Sigmoid colon (tissue), 3 donors: ENCODE measurements at regions not wholly inside any gene's neighbourhood (a gene's known extent, or its start where the extent isn't known, plus 50 kb on each side); places are given as distances from the start of the nearest gene placed in this dataset.

Source experiments
- POLR2A ChIP-seq, 2 donors: fragments of 450-650 bp; IDR thresholded peaks; one replicate each; pipeline ENCODE4 v1.6.1; 2016; ENCODE audit warnings: antibody characterized with exemption in 2 of 2, mild to moderate bottlenecking in 2 of 2, moderate library complexity in 2 of 2
- TF ChIP-seq, protein P1 (sequence below), 4 experiments: fragments of 450-650 bp in 3 of 4; fragments of 200-600 bp in 1 of 4; IDR thresholded peaks; one replicate each; pipeline ENCODE4 v1.5.1; 2016 to 2019; ENCODE audit warnings: antibody characterized with exemption in 4 of 4, mild to moderate bottlenecking in 3 of 4, moderate library complexity in 2 of 4

DNA sequence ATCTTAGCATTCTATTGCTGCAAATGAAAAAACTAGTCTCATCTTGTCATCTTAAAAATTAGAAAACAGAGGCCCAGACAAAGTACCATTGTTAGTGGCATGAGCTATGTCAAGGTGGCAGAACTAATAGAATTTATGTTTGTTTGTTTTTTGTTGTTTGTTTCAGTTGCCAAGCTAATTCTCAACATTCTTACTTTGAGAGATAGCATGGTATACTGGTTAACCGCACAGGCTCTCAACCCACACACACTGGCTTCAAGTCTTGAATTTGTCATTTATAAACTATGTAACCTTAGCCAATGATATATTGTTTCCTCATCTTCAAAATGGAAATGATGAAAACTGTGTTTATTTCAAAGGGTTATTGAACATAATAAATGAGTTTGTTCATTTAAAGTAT lies 367.6 kb upstream of the PLSCR5 start:
- TF ChIP-seq, protein P1, sequence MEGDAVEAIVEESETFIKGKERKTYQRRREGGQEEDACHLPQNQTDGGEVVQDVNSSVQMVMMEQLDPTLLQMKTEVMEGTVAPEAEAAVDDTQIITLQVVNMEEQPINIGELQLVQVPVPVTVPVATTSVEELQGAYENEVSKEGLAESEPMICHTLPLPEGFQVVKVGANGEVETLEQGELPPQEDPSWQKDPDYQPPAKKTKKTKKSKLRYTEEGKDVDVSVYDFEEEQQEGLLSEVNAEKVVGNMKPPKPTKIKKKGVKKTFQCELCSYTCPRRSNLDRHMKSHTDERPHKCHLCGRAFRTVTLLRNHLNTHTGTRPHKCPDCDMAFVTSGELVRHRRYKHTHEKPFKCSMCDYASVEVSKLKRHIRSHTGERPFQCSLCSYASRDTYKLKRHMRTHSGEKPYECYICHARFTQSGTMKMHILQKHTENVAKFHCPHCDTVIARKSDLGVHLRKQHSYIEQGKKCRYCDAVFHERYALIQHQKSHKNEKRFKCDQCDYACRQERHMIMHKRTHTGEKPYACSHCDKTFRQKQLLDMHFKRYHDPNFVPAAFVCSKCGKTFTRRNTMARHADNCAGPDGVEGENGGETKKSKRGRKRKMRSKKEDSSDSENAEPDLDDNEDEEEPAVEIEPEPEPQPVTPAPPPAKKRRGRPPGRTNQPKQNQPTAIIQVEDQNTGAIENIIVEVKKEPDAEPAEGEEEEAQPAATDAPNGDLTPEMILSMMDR (IDR thresholded peaks at IDR 0.05) = no peak
- TF ChIP-seq POLR2A (IDR thresholded peaks at IDR 0.05) = no peak
